ENCODE measurements at regions not wholly inside any gene's neighbourhood (a gene's known extent, or its start where the extent isn't known, plus 50 kb on each side); places are given as distances from the start of the nearest gene placed in this dataset.

GRCh38 chr9:21591221-21592062 lies 109.3 kb upstream of the IFNE start:
- H3K9me3 ChIP-seq (ENCODE audit: control insufficient read depth in 4 of 4, low read length in 3 of 4), result no peaks in the 10 kb centered on the region
- TF ChIP-seq REST (IDR thresholded peaks at IDR 0.05), result no peak
- TF ChIP-seq JUND (IDR thresholded peaks at IDR 0.05), result no peak
- TF ChIP-seq EGR1 (IDR thresholded peaks at IDR 0.05; ENCODE audit: low read depth in 2 of 2), result no peak
- no peak for TF ChIP-seq RXRA (IDR thresholded peaks at IDR 0.05)
- TF ChIP-seq GABPA (IDR thresholded peaks at IDR 0.05 in 1 of 2, conservative IDR thresholded peaks at IDR 0.05 in 1 of 2), result no peak
- TF ChIP-seq SP1 (IDR thresholded peaks at IDR 0.05), result no peak
- no peak for TF ChIP-seq ATF3 (IDR thresholded peaks at IDR 0.05)
- TF ChIP-seq RAD21 (IDR thresholded peaks at IDR 0.05), result no peak
- TF ChIP-seq TAF1 (conservative IDR thresholded peaks at IDR 0.05), result no peak
- TF ChIP-seq NR2F2 (IDR thresholded peaks at IDR 0.05), result no peak
- no peak for TF ChIP-seq FOXA1 (IDR thresholded peaks at IDR 0.05)
- TF ChIP-seq CTCF (IDR thresholded peaks at IDR 0.05; ENCODE audit: low read depth, low read length, missing input control), result no peak
- no peak for TF ChIP-seq MAX (IDR thresholded peaks at IDR 0.05)
- TF ChIP-seq YY1 (IDR thresholded peaks at IDR 0.05), result no peak
- TF ChIP-seq HNF4G (IDR thresholded peaks at IDR 0.05), result no peak
- no peak for TF ChIP-seq HNF4A (conservative IDR thresholded peaks at IDR 0.05)
- TF ChIP-seq FOXA2 (IDR thresholded peaks at IDR 0.05), result no peak
- TF ChIP-seq ZBTB33 (IDR thresholded peaks at IDR 0.05), result no peak
- no peak overlapping the region for H3K4me3 ChIP-seq (ENCODE audit: low read depth in 1 of 3, low read length in 3 of 3)
- no peaks in the 10 kb centered on the region for H3K36me3 ChIP-seq (ENCODE audit: control insufficient read depth in 4 of 4, insufficient read depth in 3 of 4, low read depth in 1 of 4, low read length in 3 of 4)
- H3K9ac ChIP-seq (ENCODE audit: low read depth in 1 of 2, low read length in 2 of 2), result no peak overlapping the region
- no peak overlapping the region for H3K27ac ChIP-seq (ENCODE audit: low read depth in 1 of 2, low read length in 2 of 2)
- H3K27me3 ChIP-seq (ENCODE audit: control insufficient read depth in 4 of 4, insufficient read depth in 4 of 4, low read length in 3 of 4), result peaks cover 0 to 2% (median under 1%) of the 10 kb centered on the region in 4 donors
- no peak for DNase-seq (ENCODE audit: low spot score)
- 44% methylated on average over 5 of the region's 5 CpGs for WGBS
- H3K4me1 ChIP-seq (ENCODE audit: control insufficient read depth in 4 of 4, insufficient read depth in 4 of 4, low read length in 3 of 4), result no peaks in the 10 kb centered on the region

Data from liver (tissue), 8 donors.